ENCODE measurements at regions not wholly inside any gene's neighbourhood (a gene's known extent, or its start where the extent isn't known, plus 50 kb on each side); places are given as distances from the start of the nearest gene placed in this dataset.

GRCh38 chr1:5754817-5755551, 237.2 kb downstream of the NPHP4 start:
- 87% methylated on average over 14 of the region's 14 CpGs for WGBS (ENCODE audit: insufficient coverage)
- peaks cover 0 to 5% (median 1%) of the 10 kb centered on the region in 4 experiments for H3K4me1 ChIP-seq (ENCODE audit: control extremely low read depth in 1 of 4, control insufficient read depth in 4 of 4, insufficient read depth in 4 of 4, low read length in 3 of 4)
- H3K27me3 ChIP-seq (replicated peaks in 2 of 5; ENCODE audit: control insufficient read depth in 4 of 5, insufficient read depth in 5 of 5, low read length in 4 of 5), result peaks cover 0 to 5% (median 0%) of the 10 kb centered on the region in 5 experiments
- no peak overlapping the region for H3K27ac ChIP-seq (ENCODE audit: insufficient read depth in 1 of 2, low read depth in 1 of 2, low read length in 2 of 2, poor library complexity in 1 of 2, severe bottlenecking in 2 of 2)
- ChIA-PET CTCF (interaction anchor here (1.2 to 1.5 kb wide), 2 partner anchors 9 to 11 kb away, joined by 3 to 6 read pairs; no protein-coding TSS in a partner anchor), POLR2A (no interaction called here)
- H3K36me3 ChIP-seq (ENCODE audit: control insufficient read depth in 4 of 4, insufficient read depth in 4 of 4, low read length in 3 of 4), result no peaks in the 10 kb centered on the region
- no peak overlapping the region for H3K4me3 ChIP-seq (ENCODE audit: control insufficient read depth in 1 of 7, extremely low read depth in 1 of 7, insufficient read depth in 4 of 7, low read depth in 2 of 7, low read length in 6 of 7)
- no peaks in the 10 kb centered on the region for H3K9me3 ChIP-seq (ENCODE audit: control extremely low read depth in 1 of 5, control insufficient read depth in 4 of 5, insufficient read depth in 2 of 5, low read depth in 1 of 5, low read length in 4 of 5)
- DNase-seq, result no peak

- Histone ChIP-seq H3K9me3 (ENCODE audit: control extremely low read depth in 1 of 5, control insufficient read depth in 4 of 5, insufficient read depth in 2 of 5, low read depth in 1 of 5, low read length in 4 of 5) (no peaks in the 10 kb centered on the region), H3K4me1 (ENCODE audit: control extremely low read depth in 1 of 4, control insufficient read depth in 4 of 4, insufficient read depth in 4 of 4, low read length in 3 of 4) (peaks cover 0 to 3% (median under 1%) of the 10 kb centered on the region in 4 experiments), H3K4me3 (ENCODE audit: control insufficient read depth in 1 of 7, extremely low read depth in 1 of 7, insufficient read depth in 4 of 7, low read depth in 2 of 7, low read length in 6 of 7) (no peak overlapping the region), H3K27ac (ENCODE audit: insufficient read depth in 1 of 2, low read depth in 1 of 2, low read length in 2 of 2, poor library complexity in 1 of 2, severe bottlenecking in 2 of 2) (no peak overlapping the region), H3K36me3 (ENCODE audit: control insufficient read depth in 4 of 4, insufficient read depth in 4 of 4, low read length in 3 of 4) (no peaks in the 10 kb centered on the region), H3K27me3 (replicated peaks in 2 of 5; ENCODE audit: control insufficient read depth in 4 of 5, insufficient read depth in 5 of 5, low read length in 4 of 5) (peaks cover 0 to 5% (median 0%) of the 10 kb centered on the region in 5 experiments)
- 92% methylated on average over 23 of the region's 23 CpGs for WGBS (ENCODE audit: insufficient coverage)
- DNase-seq, result no peak
- ChIA-PET POLR2A (no interaction called here), CTCF (no interaction called here)
Observed at GRCh38 chr1:5753549-5754421, 238.4 kb downstream of the NPHP4 start.

- Histone ChIP-seq H3K4me1 (ENCODE audit: control extremely low read depth in 1 of 4, control insufficient read depth in 4 of 4, insufficient read depth in 4 of 4, low read length in 3 of 4) (peaks cover 0 to 3% (median 0%) of the 10 kb centered on the region in 4 experiments), H3K36me3 (ENCODE audit: control insufficient read depth in 4 of 4, insufficient read depth in 4 of 4, low read length in 3 of 4) (no peaks in the 10 kb centered on the region), H3K27ac (ENCODE audit: insufficient read depth in 1 of 2, low read depth in 1 of 2, low read length in 2 of 2, poor library complexity in 1 of 2, severe bottlenecking in 2 of 2) (no peak overlapping the region), H3K9me3 (ENCODE audit: control extremely low read depth in 1 of 5, control insufficient read depth in 4 of 5, insufficient read depth in 2 of 5, low read depth in 1 of 5, low read length in 4 of 5) (no peaks in the 10 kb centered on the region), H3K4me3 (ENCODE audit: control insufficient read depth in 1 of 7, extremely low read depth in 1 of 7, insufficient read depth in 4 of 7, low read depth in 2 of 7, low read length in 6 of 7) (no peak overlapping the region), H3K27me3 (replicated peaks in 2 of 5; ENCODE audit: control insufficient read depth in 4 of 5, insufficient read depth in 5 of 5, low read length in 4 of 5) (peaks cover 0 to under 1% (median 0%) of the 10 kb centered on the region in 5 experiments)
- DNase-seq, result no peak
- ChIA-PET CTCF (interaction anchor here (1.2 kb wide), 2 partner anchors 9 to 236 kb away, joined by 3 to 4 read pairs; no protein-coding TSS in a partner anchor), POLR2A (no interaction called here)
- WGBS (ENCODE audit: insufficient coverage), result 89% methylated on average over 13 of the region's 15 CpGs
Observed at GRCh38 chr1:5752746-5753548, 239.3 kb downstream of the NPHP4 start.

GRCh38 chr1:5751833-5752745, 240.1 kb downstream of the NPHP4 start:
- no peaks in the 10 kb centered on the region for H3K9me3 ChIP-seq (ENCODE audit: control extremely low read depth in 1 of 5, control insufficient read depth in 4 of 5, insufficient read depth in 2 of 5, low read depth in 1 of 5, low read length in 4 of 5)
- ChIA-PET CTCF (interaction anchor here (0.6 to 1.2 kb wide), 3 partner anchors 9 to 242 kb away, joined by 3 to 4 read pairs (median 3); no protein-coding TSS in a partner anchor), POLR2A (interaction anchor here (0.8 kb wide), 1 partner anchor 237 kb away, joined by 3 read pairs; no protein-coding TSS in a partner anchor)
- peaks cover 0 to 5% (median 2%) of the 10 kb centered on the region in 4 experiments for H3K4me1 ChIP-seq (ENCODE audit: control extremely low read depth in 1 of 4, control insufficient read depth in 4 of 4, insufficient read depth in 4 of 4, low read length in 3 of 4)
- H3K27ac ChIP-seq (ENCODE audit: insufficient read depth in 1 of 2, low read depth in 1 of 2, low read length in 2 of 2, poor library complexity in 1 of 2, severe bottlenecking in 2 of 2), result no peak overlapping the region
- DNase-seq, result no peak
- 88% methylated on average over 10 of the region's 14 CpGs for WGBS (ENCODE audit: insufficient coverage)
- H3K4me3 ChIP-seq (ENCODE audit: control insufficient read depth in 1 of 7, extremely low read depth in 1 of 7, insufficient read depth in 4 of 7, low read depth in 2 of 7, low read length in 6 of 7), result no peak overlapping the region
- no peaks in the 10 kb centered on the region for H3K36me3 ChIP-seq (ENCODE audit: control insufficient read depth in 4 of 4, insufficient read depth in 4 of 4, low read length in 3 of 4)
- peaks cover 0 to 1% (median 0%) of the 10 kb centered on the region in 5 experiments for H3K27me3 ChIP-seq (replicated peaks in 2 of 5; ENCODE audit: control insufficient read depth in 4 of 5, insufficient read depth in 5 of 5, low read length in 4 of 5)

- CTCF ChIA-PET, result interaction anchor here (0.6 kb wide), 1 partner anchor 241 kb away, joined by 3 read pairs; no protein-coding TSS in a partner anchor
Observed at GRCh38 chr1:5751163-5751540, 241.1 kb downstream of the NPHP4 start.

More at GRCh38 chr1:5751163-5751540, 241.1 kb downstream of the NPHP4 start:
- POLR2A ChIA-PET, result no interaction called here
- peaks cover 0 to 1% (median 0%) of the 10 kb centered on the region in 5 experiments for H3K27me3 ChIP-seq (replicated peaks in 2 of 5; ENCODE audit: control insufficient read depth in 4 of 5, insufficient read depth in 5 of 5, low read length in 4 of 5)
- no peak for DNase-seq
- no peak overlapping the region for H3K27ac ChIP-seq (ENCODE audit: insufficient read depth in 1 of 2, low read depth in 1 of 2, low read length in 2 of 2, poor library complexity in 1 of 2, severe bottlenecking in 2 of 2)
- H3K4me3 ChIP-seq (ENCODE audit: control insufficient read depth in 1 of 7, extremely low read depth in 1 of 7, insufficient read depth in 4 of 7, low read depth in 2 of 7, low read length in 6 of 7), result no peak overlapping the region
- H3K9me3 ChIP-seq (ENCODE audit: control extremely low read depth in 1 of 5, control insufficient read depth in 4 of 5, insufficient read depth in 2 of 5, low read depth in 1 of 5, low read length in 4 of 5), result no peaks in the 10 kb centered on the region
- H3K4me1 ChIP-seq (ENCODE audit: control extremely low read depth in 1 of 4, control insufficient read depth in 4 of 4, insufficient read depth in 4 of 4, low read length in 3 of 4), result peaks cover 0 to 15% (median 8%) of the 10 kb centered on the region in 4 experiments
- WGBS (ENCODE audit: insufficient coverage), result 91% methylated on average over 3 of the region's 11 CpGs
- H3K36me3 ChIP-seq (ENCODE audit: control insufficient read depth in 4 of 4, insufficient read depth in 4 of 4, low read length in 3 of 4), result no peaks in the 10 kb centered on the region
